CD4-positive, alpha-beta T cell treated with Interleukin-21 for 1 hour (primary cell): ENCODE measurements at regions not wholly inside any gene's neighbourhood (a gene's known extent, or its start where the extent isn't known, plus 50 kb on each side); places are given as distances from the start of the nearest gene placed in this dataset.

Experiments used
- DNase-seq: peaks from one replicate; pipeline ENCODE4 v3.0.0-alpha.2; 2020

- DNase-seq = no peak
Measured at GRCh38 chr9:115210699-115211098, 92.7 kb upstream of the TNC start.

- no peak for DNase-seq
Measured at GRCh38 chr9:115211413-115212124, 93.6 kb upstream of the TNC start.

GRCh38 chr9:115212125-115212605, 94.2 kb upstream of the TNC start:
- DNase-seq = no peak

GRCh38 chr9:115212832-115213231, 94.9 kb upstream of the TNC start:
- no peak for DNase-seq

- DNase-seq = no peak
Measured at GRCh38 chr9:115213818-115214334, 95.9 kb upstream of the TNC start.

- no peak for DNase-seq
Measured at GRCh38 chr9:115216873-115217272, 98.9 kb upstream of the TNC start.

GRCh38 chr9:115220319-115221005, 102.5 kb upstream of the TNC start:
- DNase-seq = no peak

GRCh38 chr9:115223471-115223870, 105.5 kb upstream of the TNC start:
- no peak for DNase-seq

GRCh38 chr9:115225459-115226116, 107.6 kb upstream of the TNC start:
- DNase-seq = no peak

GRCh38 chr9:115226152-115226551, 108.2 kb upstream of the TNC start:
- no peak for DNase-seq

- DNase-seq = no peak
Measured at GRCh38 chr9:115229496-115229895, 111.5 kb upstream of the TNC start.

GRCh38 chr9:115230924-115231515, 113.1 kb upstream of the TNC start:
- no peak for DNase-seq

- DNase-seq = no peak
Measured at GRCh38 chr9:115232181-115232774, 114.3 kb upstream of the TNC start.

- DNase-seq = no peak
Measured at GRCh38 chr9:115234094-115234493, 116.1 kb upstream of the TNC start.

- no peak for DNase-seq
Measured at GRCh38 chr9:115235221-115235620, 117.3 kb upstream of the TNC start.

GRCh38 chr9:115237385-115237998, 119.5 kb upstream of the TNC start:
- DNase-seq = no peak

- DNase-seq = no peak
Measured at GRCh38 chr9:115240676-115241075, 122.7 kb upstream of the TNC start.

- no peak for DNase-seq
Measured at GRCh38 chr9:115241641-115242040, 123.7 kb upstream of the TNC start.

- no peak for DNase-seq
Measured at GRCh38 chr9:115249488-115249887, 131.5 kb upstream of the TNC start.

- DNase-seq = no peak
Measured at GRCh38 chr9:115250621-115251032, 132.7 kb upstream of the TNC start.

- DNase-seq = no peak
Measured at GRCh38 chr9:115254287-115255180, 136.6 kb upstream of the TNC start.
